ENCODE measurements at regions not wholly inside any gene's neighbourhood (a gene's known extent, or its start where the extent isn't known, plus 50 kb on each side); places are given as distances from the start of the nearest gene placed in this dataset.
A peak's percentile ranks its signal among the peaks of the same experiment; 100 is the strongest.
"Not testable (repeated sequence)": the region's sequence is repeated elsewhere in the genome, so short reads cannot be mapped to it uniquely, and the experiment has no call there.

DNA sequence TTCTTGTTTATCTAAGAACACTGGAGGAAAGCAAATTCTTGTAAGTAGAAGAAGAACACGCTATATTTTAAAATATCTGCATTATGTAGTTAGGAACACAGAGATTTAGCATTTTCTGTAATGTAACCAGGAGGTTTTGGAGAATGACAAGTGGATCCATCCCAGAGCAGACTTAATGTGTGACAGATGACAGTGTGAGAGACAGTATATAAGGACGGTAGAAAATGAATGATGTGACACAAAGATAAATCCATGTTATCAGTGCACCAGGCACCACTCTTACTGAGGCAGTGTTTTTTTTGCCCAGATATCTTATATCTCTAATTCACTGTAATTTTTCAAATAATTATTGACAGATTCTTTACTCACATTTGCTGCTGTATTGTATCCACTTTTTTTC lies 239.0 kb upstream of the KCNN2 start:
- H3K27me3 ChIP-seq, result no peaks in the 10 kb centered on the region
- H3K9me3 ChIP-seq, result no peaks in the 10 kb centered on the region
- no peaks in the 10 kb centered on the region for H3K36me3 ChIP-seq (replicated peaks in 1 of 2; ENCODE audit: insufficient read depth in 1 of 2, low read depth in 2 of 2)
- no peak overlapping the region for H3K27ac ChIP-seq
- H3K4me1 ChIP-seq, result no peaks in the 10 kb centered on the region
- ATAC-seq (no peak), DNase-seq (no peak)
- TF ChIP-seq, protein P1, sequence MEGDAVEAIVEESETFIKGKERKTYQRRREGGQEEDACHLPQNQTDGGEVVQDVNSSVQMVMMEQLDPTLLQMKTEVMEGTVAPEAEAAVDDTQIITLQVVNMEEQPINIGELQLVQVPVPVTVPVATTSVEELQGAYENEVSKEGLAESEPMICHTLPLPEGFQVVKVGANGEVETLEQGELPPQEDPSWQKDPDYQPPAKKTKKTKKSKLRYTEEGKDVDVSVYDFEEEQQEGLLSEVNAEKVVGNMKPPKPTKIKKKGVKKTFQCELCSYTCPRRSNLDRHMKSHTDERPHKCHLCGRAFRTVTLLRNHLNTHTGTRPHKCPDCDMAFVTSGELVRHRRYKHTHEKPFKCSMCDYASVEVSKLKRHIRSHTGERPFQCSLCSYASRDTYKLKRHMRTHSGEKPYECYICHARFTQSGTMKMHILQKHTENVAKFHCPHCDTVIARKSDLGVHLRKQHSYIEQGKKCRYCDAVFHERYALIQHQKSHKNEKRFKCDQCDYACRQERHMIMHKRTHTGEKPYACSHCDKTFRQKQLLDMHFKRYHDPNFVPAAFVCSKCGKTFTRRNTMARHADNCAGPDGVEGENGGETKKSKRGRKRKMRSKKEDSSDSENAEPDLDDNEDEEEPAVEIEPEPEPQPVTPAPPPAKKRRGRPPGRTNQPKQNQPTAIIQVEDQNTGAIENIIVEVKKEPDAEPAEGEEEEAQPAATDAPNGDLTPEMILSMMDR (IDR thresholded peaks at IDR 0.05), result no peak
- no peak for TF ChIP-seq POLR2A (IDR thresholded peaks at IDR 0.05)
- intact Hi-C loops (cut with DNase I), result no loop called here
- 63 to 64% methylated on average over 2 of the region's 2 CpGs for WGBS, 2 donors
- no peak overlapping the region for H3K4me3 ChIP-seq

DNA sequence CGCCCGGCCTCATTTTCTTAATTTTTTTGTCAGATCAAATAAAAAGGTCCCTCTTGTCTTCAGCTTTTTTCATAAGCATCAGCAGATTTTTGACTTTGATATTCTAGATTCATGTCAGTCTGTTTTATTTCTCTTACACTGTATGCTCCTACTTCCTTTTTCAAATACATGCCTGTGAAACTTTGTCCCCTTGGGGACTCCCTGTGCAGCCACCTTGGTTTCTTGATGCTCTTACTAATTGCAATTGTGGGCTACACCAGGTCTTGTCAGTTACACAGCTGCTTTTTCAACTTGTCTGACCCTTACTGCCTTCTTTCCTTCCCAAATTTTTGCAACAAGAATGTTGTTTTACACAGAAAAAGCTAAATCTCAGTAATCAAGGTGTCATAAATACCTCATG lies 238.2 kb upstream of the KCNN2 start:
- no peak for DNase-seq
- Histone ChIP-seq H3K4me1 (peaks cover 3% of the 10 kb centered on the region), H3K27me3 (no peaks in the 10 kb centered on the region), H3K4me3 (no peak overlapping the region), H3K36me3 (replicated peaks in 1 of 2; ENCODE audit: insufficient read depth in 1 of 2, low read depth in 2 of 2) (no peaks in the 10 kb centered on the region), H3K9me3 (no peaks in the 10 kb centered on the region), H3K27ac (no peak overlapping the region)
- intact Hi-C loops (cut with DNase I), result no loop called here
- WGBS, 2 donors, result 89 to 98% methylated on average over 2 of the region's 2 CpGs
- ATAC-seq, result no peak
- TF ChIP-seq POLR2A (IDR thresholded peaks at IDR 0.05), result no peak
- TF ChIP-seq, protein P1 (IDR thresholded peaks at IDR 0.05), result no peak

DNA sequence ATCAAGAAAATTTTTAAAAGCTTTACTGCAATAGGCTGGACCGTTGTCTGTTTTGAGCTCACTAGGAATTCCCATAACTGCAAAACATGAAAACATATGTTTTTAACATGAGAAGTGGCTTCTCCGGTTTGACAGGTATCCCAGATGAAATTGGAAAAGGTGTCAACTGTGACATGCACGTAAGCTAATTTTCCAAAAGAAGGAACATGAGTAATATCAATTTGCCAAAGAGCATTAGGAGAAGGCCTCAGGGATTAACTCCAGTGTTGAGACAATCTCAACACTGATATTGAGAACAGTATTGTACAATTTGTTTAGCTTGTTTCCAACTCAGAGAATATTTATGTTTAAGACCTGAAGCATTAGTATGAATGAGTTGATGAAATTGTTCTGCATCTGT lies 215.5 kb upstream of the KCNN2 start:
- Histone ChIP-seq H3K27ac (no peak overlapping the region), H3K9me3 (no peaks in the 10 kb centered on the region), H3K27me3 (no peaks in the 10 kb centered on the region), H3K4me3 (no peak overlapping the region), H3K36me3 (replicated peaks in 1 of 2; ENCODE audit: insufficient read depth in 1 of 2, low read depth in 2 of 2) (no peaks in the 10 kb centered on the region), H3K4me1 (peaks cover 11% of the 10 kb centered on the region)
- intact Hi-C loops (cut with DNase I), result no loop called here
- TF ChIP-seq, protein P1 (IDR thresholded peaks at IDR 0.05), result no peak
- no peak for TF ChIP-seq POLR2A (IDR thresholded peaks at IDR 0.05)
- DNase-seq (no peak), ATAC-seq (no peak)
- 84% methylated on average over 3 of the region's 3 CpGs for WGBS, 2 donors

DNA sequence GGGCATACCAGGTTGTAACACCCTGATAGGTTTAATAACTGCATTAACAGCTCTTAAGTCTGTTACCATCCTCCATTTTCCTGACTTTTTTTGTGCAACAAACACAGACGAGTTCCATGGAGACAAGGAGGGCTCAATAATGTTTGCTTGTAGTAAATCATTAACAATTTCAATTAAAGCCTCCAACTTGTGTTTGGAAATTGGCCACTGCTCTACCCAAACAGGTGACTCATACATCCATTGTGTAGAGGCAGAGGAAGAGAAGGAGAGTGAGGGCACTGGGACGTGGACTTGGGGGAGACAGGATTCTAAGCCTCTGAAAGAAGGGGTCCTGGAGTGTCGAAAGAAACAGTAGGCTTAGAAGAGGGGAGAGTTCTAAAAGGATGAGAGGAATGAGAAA lies 213.6 kb upstream of the KCNN2 start:
- peak; percentile 88 for ATAC-seq
- intact Hi-C loops (cut with DNase I), result no loop called here
- DNase-seq, result peak; percentile 66 to 82 (median 74)
- 31 to 37% methylated on average over 3 of the region's 3 CpGs for WGBS, 2 donors
- Histone ChIP-seq H3K27me3 (no peaks in the 10 kb centered on the region), H3K27ac (peak overlapping the region in 3 of 4 donors; percentile 45 to 73 (median 67)), H3K4me3 (no peak overlapping the region), H3K4me1 (peaks cover 11% of the 10 kb centered on the region), H3K36me3 (replicated peaks in 1 of 2; ENCODE audit: insufficient read depth in 1 of 2, low read depth in 2 of 2) (no peaks in the 10 kb centered on the region), H3K9me3 (no peaks in the 10 kb centered on the region)
- TF ChIP-seq, protein P1 (IDR thresholded peaks at IDR 0.05), result no peak
- TF ChIP-seq POLR2A (IDR thresholded peaks at IDR 0.05), result no peak

DNA sequence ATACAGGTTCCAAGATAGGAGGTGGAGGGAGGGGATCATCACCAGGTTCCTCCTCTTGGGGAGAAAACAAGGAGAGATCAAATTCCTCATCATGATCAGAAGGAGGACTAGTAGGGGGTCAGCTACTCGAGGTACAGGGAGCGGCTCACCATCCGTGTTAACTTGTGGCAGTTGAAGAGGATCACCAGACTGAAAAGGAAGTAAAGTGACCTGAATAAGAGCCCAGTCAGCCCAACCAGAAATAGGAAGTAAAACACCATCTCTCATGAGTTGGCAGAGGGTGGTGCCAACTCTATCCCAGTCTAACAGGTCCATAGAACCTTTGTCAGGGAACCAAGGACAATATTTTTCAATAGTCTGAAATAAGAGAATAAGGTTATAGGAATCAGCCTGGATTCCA lies 213.1 kb upstream of the KCNN2 start:
- H3K4me3 ChIP-seq; H3K36me3 ChIP-seq (replicated peaks in 1 of 2; ENCODE audit: insufficient read depth in 1 of 2, low read depth in 2 of 2); H3K9me3 ChIP-seq; intact Hi-C loops (cut with DNase I); H3K27me3 ChIP-seq: not testable (repeated sequence)
- peak; percentile 12 to 48 (median 20) for DNase-seq
- peak overlapping the region in 3 of 4 donors; percentile 42 to 73 (median 67) for H3K27ac ChIP-seq
- H3K4me1 ChIP-seq, result peaks cover 11% of the 10 kb centered on the region
- WGBS, 2 donors, result 63 to 67% methylated on average over 3 of the region's 3 CpGs
- ATAC-seq, result peak; percentile 58
